Vagina (tissue), 2 donors: ENCODE measurements at regions not wholly inside any gene's neighbourhood (a gene's known extent, or its start where the extent isn't known, plus 50 kb on each side); places are given as distances from the start of the nearest gene placed in this dataset.

Source experiments
- DNase-seq, 2 donors: peaks; one replicate each; pipeline ENCODE4 v3.0.0-alpha.2; 2017; ENCODE audit errors: extremely low spot score in 2 of 2
- H3K27ac ChIP-seq: fragments of 200-600 bp; sonication (generic); one replicate; pipeline ENCODE4 v1.5.1; 2019
- H3K27me3 ChIP-seq: fragments of 200-600 bp; sonication (generic); one replicate; pipeline ENCODE4 v1.5.1; 2019
- H3K36me3 ChIP-seq, 2 donors: fragments of 200-600 bp; sonication (generic); one replicate each; pipeline ENCODE4 v1.5.1; 2017 to 2019
- H3K4me1 ChIP-seq: fragments of 200-600 bp; sonication (generic); one replicate; pipeline ENCODE4 v1.5.1; 2019
- H3K4me3 ChIP-seq, 2 donors: fragments of 200-600 bp; sonication (generic); 1 replicate in 1 of 2; 2 replicates in 1 of 2; pipeline ENCODE4 v1.5.1; 2016 to 2019
- H3K9me3 ChIP-seq: fragments of 200-600 bp; sonication (generic); one replicate; pipeline ENCODE4 v1.5.1; 2019
- POLR2A ChIP-seq, 2 donors: fragments of 450-650 bp; IDR thresholded peaks; one replicate each; pipeline ENCODE4 v1.6.1; 2017; ENCODE audit warnings: antibody characterized with exemption in 2 of 2, mild to moderate bottlenecking in 2 of 2, moderate library complexity in 2 of 2
- POLR2AphosphoS5 ChIP-seq, 2 donors: sonication (generic); formaldehyde crosslinking; IDR thresholded peaks; one replicate each; pipeline ENCODE4 v1.9.0; 2017; ENCODE audit warnings: antibody characterized with exemption in 2 of 2, mild to moderate bottlenecking in 2 of 2, low read depth in 1 of 2; ENCODE audit not compliant: insufficient read depth in 1 of 2
- intact Hi-C: fragments of 100-400 bp; cut with DNase I; formaldehyde crosslinking; loops from one replicate; pipeline ENCODE4 v1.15.1; 2023
- TF ChIP-seq, protein P1 (sequence below), 3 experiments: fragments of 450-650 bp in 2 of 3; fragments of 200-600 bp in 1 of 3; sonication (generic) in 1 of 3; IDR thresholded peaks; one replicate each; pipeline ENCODE4 v1.5.1; 2017 to 2019; ENCODE audit warnings: antibody characterized with exemption in 3 of 3, mild to moderate bottlenecking in 2 of 3, moderate library complexity in 2 of 3

DNA sequence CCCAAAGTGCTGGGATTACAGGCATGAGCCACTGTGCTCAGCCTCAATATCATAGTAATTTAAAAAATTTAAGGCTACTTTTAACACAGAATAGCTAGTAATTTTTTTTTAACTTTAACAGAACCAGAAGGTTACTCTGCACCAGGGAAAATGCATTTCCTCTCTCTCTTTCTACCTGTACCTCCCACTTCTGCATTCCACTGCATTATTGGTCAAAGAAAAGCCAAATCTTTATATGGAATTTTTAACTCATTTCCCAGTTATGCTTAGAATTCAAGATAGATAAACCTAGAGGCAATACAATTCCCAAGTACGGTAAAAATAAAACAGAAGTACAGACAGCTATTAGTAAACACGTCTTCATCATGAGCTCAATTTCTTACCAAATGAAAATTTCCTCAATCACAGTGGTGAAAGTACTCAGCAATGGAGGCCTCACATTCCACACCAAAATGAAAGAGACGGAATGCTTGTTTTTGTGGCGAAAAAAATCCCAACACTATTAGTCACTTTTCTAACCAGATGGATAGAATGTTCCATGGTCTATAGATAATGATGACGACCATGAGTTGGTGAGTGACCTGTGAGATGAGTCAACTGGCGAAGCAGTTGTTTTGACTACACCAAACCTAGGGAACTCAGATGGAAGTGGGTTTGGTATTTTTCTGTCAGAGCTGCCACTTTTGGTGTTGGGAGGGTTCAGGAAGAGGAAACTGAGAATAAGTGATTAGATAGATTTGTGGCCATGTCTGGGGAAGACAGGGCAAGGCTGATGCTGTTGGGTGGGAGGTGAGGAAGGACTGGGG is 104.7 kb upstream of the SGK1 start:
- no peaks in the 10 kb centered on the region for H3K36me3 ChIP-seq
- no peaks in the 10 kb centered on the region for H3K9me3 ChIP-seq
- H3K4me1 ChIP-seq, result no peaks in the 10 kb centered on the region
- no peak for TF ChIP-seq POLR2AphosphoS5 (IDR thresholded peaks at IDR 0.05; ENCODE audit: insufficient read depth in 1 of 2, low read depth in 1 of 2)
- TF ChIP-seq, protein P1, sequence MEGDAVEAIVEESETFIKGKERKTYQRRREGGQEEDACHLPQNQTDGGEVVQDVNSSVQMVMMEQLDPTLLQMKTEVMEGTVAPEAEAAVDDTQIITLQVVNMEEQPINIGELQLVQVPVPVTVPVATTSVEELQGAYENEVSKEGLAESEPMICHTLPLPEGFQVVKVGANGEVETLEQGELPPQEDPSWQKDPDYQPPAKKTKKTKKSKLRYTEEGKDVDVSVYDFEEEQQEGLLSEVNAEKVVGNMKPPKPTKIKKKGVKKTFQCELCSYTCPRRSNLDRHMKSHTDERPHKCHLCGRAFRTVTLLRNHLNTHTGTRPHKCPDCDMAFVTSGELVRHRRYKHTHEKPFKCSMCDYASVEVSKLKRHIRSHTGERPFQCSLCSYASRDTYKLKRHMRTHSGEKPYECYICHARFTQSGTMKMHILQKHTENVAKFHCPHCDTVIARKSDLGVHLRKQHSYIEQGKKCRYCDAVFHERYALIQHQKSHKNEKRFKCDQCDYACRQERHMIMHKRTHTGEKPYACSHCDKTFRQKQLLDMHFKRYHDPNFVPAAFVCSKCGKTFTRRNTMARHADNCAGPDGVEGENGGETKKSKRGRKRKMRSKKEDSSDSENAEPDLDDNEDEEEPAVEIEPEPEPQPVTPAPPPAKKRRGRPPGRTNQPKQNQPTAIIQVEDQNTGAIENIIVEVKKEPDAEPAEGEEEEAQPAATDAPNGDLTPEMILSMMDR (IDR thresholded peaks at IDR 0.05), result no peak
- TF ChIP-seq POLR2A (IDR thresholded peaks at IDR 0.05), result no peak
- no peak overlapping the region for H3K27ac ChIP-seq
- no peaks in the 10 kb centered on the region for H3K27me3 ChIP-seq
- intact Hi-C loops, result no loop called here
- no peak overlapping the region for H3K4me3 ChIP-seq
- DNase-seq, result no peak

DNA sequence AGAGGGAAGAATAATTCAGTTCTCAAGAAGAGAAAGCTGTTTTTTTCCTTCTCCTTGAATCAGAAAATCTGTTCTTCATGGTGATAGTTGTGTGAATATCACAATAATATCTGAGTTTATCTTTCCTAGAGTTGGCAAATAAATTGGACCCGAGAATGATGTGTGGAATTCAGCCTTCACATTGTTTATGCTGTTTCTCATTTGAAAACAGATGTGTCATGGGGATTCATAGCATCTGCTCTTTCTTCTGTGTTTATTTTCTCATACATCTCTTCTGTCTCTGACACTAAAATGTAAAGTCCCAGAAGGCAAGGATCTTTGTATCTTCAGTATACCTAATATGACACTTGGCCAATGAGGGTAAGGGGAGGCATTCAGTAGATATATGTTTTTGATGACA is 103.6 kb upstream of the SGK1 start:
- TF ChIP-seq POLR2A (IDR thresholded peaks at IDR 0.05) (no peak), POLR2AphosphoS5 (IDR thresholded peaks at IDR 0.05; ENCODE audit: insufficient read depth in 1 of 2, low read depth in 1 of 2) (no peak)
- TF ChIP-seq, protein P1 (IDR thresholded peaks at IDR 0.05), result no peak
- Histone ChIP-seq H3K9me3 (no peaks in the 10 kb centered on the region), H3K27me3 (no peaks in the 10 kb centered on the region), H3K27ac (no peak overlapping the region), H3K36me3 (no peaks in the 10 kb centered on the region), H3K4me3 (no peak overlapping the region), H3K4me1 (no peaks in the 10 kb centered on the region)
- DNase-seq, result no peak
- intact Hi-C loops, result no loop called here

DNA sequence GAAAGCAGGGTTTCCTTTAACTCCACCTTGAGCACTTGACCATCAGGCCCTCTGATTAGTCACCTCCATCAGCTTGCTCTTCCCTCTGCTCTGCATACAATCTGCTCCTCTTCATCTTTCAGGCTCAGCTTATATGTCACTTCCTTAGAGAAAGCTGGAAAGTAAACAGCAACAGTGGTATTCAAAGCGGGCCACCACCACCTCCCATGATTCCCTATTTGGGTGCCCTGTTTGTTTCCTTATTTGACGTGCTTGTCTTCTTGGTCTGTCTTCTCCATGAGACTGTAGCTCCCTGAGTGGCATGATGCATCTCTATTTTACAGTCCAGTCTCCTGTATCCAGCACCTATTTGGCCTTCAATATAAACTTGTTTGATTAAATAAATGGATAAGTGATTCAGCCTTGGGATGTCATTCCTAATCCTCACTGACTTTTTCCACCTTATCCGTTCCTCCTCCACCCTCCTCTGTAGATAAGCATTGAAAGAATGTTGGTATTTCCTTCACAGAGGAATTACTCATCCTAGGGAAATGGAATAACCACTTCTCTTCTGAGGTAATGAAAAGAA is 102.8 kb upstream of the SGK1 start:
- Histone ChIP-seq H3K36me3 (no peaks in the 10 kb centered on the region), H3K4me3 (no peak overlapping the region), H3K27ac (no peak overlapping the region), H3K9me3 (no peaks in the 10 kb centered on the region), H3K4me1 (no peaks in the 10 kb centered on the region), H3K27me3 (no peaks in the 10 kb centered on the region)
- intact Hi-C loops, result no loop called here
- no peak for DNase-seq
- TF ChIP-seq POLR2A (IDR thresholded peaks at IDR 0.05), result no peak
- TF ChIP-seq, protein P1 (IDR thresholded peaks at IDR 0.05), result no peak
- TF ChIP-seq POLR2AphosphoS5 (IDR thresholded peaks at IDR 0.05; ENCODE audit: insufficient read depth in 1 of 2, low read depth in 1 of 2), result no peak

DNA sequence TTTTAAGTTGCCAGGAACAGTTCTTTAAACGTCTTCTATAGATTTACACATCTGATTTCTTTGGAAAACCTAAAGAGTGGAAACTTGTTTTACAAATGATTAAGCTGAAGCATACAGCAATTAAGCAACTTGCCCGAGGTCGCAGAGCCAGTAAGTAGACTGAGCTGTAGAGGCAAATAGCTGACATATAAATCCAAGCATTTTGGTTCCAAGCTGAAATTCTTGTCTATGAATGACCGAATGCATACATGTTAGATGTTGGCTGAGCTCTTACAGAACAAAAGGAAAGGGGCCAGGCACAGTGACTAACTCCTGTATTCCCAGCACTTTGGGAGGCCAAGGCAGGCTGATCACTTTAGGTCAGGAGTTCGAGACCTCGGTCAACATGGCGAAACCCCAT is 101.8 kb upstream of the SGK1 start:
- no peaks in the 10 kb centered on the region for H3K9me3 ChIP-seq
- TF ChIP-seq POLR2A (IDR thresholded peaks at IDR 0.05), result no peak
- no peak for TF ChIP-seq POLR2AphosphoS5 (IDR thresholded peaks at IDR 0.05; ENCODE audit: insufficient read depth in 1 of 2, low read depth in 1 of 2)
- TF ChIP-seq, protein P1 (IDR thresholded peaks at IDR 0.05), result no peak
- DNase-seq, result no peak
- H3K4me1 ChIP-seq, result no peaks in the 10 kb centered on the region
- intact Hi-C loops, result no loop called here
- H3K27me3 ChIP-seq, result no peaks in the 10 kb centered on the region
- H3K36me3 ChIP-seq, result no peaks in the 10 kb centered on the region
- H3K27ac ChIP-seq, result no peak overlapping the region
- H3K4me3 ChIP-seq, result no peak overlapping the region
